GM21528 (cell line): ENCODE measurements at regions not wholly inside any gene's neighbourhood (a gene's known extent, or its start where the extent isn't known, plus 50 kb on each side); places are given as distances from the start of the nearest gene placed in this dataset.
"Not testable (repeated sequence)": the region's sequence is repeated elsewhere in the genome, so short reads cannot be mapped to it uniquely, and the experiment has no call there.

Source experiments
- ATAC-seq: cut with Tn5 transposase; IDR thresholded peaks from one replicate; pipeline ENCODE4 v1.9.1; 2021; ENCODE audit warnings: mild to moderate bottlenecking, moderate library complexity; ENCODE audit not compliant: unreplicated experiment, low FRiP score

- ATAC-seq: no peak
These were observed 252.9 kb downstream of the DPY19L2 start for GRCh38 chr12:63415357-63415756.

- ATAC-seq: no peak
These were observed 258.1 kb downstream of the DPY19L2 start for GRCh38 chr12:63410197-63410596.

- ATAC-seq: no peak
These were observed 255.8 kb upstream of the AVPR1A start for GRCh38 chr12:63406781-63407180.

- ATAC-seq: no peak
These were observed 253.6 kb upstream of the AVPR1A start for GRCh38 chr12:63404611-63405010.

GRCh38 chr12:63403256-63403655 is 252.3 kb upstream of the AVPR1A start:
- no peak for ATAC-seq

- ATAC-seq: no peak
These were observed 249.7 kb upstream of the AVPR1A start for GRCh38 chr12:63400718-63401117.

- no peak for ATAC-seq
These were observed 249.3 kb upstream of the AVPR1A start for GRCh38 chr12:63400318-63400717.

GRCh38 chr12:63397807-63398206 is 246.8 kb upstream of the AVPR1A start:
- ATAC-seq: no peak

- ATAC-seq: no peak
These were observed 245.1 kb upstream of the AVPR1A start for GRCh38 chr12:63396135-63396534.

GRCh38 chr12:63394983-63395382 is 244.0 kb upstream of the AVPR1A start:
- no peak for ATAC-seq

- no peak for ATAC-seq
These were observed 243.3 kb upstream of the AVPR1A start for GRCh38 chr12:63394349-63394748.

- no peak for ATAC-seq
These were observed 238.2 kb upstream of the AVPR1A start for GRCh38 chr12:63389211-63389610.

GRCh38 chr12:63387771-63388170 is 236.8 kb upstream of the AVPR1A start:
- ATAC-seq: no peak

- ATAC-seq: no peak
These were observed 231.9 kb upstream of the AVPR1A start for GRCh38 chr12:63382930-63383329.

- ATAC-seq: no peak
These were observed 211.8 kb upstream of the AVPR1A start for GRCh38 chr12:63362791-63363190.

GRCh38 chr12:63362166-63362565 is 211.2 kb upstream of the AVPR1A start:
- no peak for ATAC-seq

GRCh38 chr12:63354969-63355368 is 204.0 kb upstream of the AVPR1A start:
- ATAC-seq: no peak

GRCh38 chr12:63353559-63353958 is 202.6 kb upstream of the AVPR1A start:
- ATAC-seq: no peak

GRCh38 chr12:63351370-63351769 is 200.4 kb upstream of the AVPR1A start:
- no peak for ATAC-seq

GRCh38 chr12:63348556-63348955 is 197.6 kb upstream of the AVPR1A start:
- ATAC-seq: no peak

- ATAC-seq: not testable (repeated sequence)
These were observed 186.2 kb upstream of the AVPR1A start for GRCh38 chr12:63337158-63337557.

- ATAC-seq: no peak
These were observed 175.3 kb upstream of the AVPR1A start for GRCh38 chr12:63326260-63326659.

- no peak for ATAC-seq
These were observed 174.8 kb upstream of the AVPR1A start for GRCh38 chr12:63325757-63326156.
